GM03348 (cell line): ENCODE measurements at regions not wholly inside any gene's neighbourhood (a gene's known extent, or its start where the extent isn't known, plus 50 kb on each side); places are given as distances from the start of the nearest gene placed in this dataset.
"Not testable (repeated sequence)": the region's sequence is repeated elsewhere in the genome, so short reads cannot be mapped to it uniquely, and the experiment has no call there.

Experiments used
- DNase-seq: peaks from one replicate; pipeline ENCODE4 v3.0.0; 2012; ENCODE audit warnings: low spot score

GRCh38 chrX:55813150-55813549, 95.6 kb downstream of the RRAGB start:
- DNase-seq = no peak

GRCh38 chrX:55815546-55815945, 98.0 kb downstream of the RRAGB start:
- no peak for DNase-seq

- DNase-seq = no peak
Observed at GRCh38 chrX:55816023-55816422, 98.5 kb downstream of the RRAGB start.

- no peak for DNase-seq
Observed at GRCh38 chrX:55818673-55819375, 101.3 kb downstream of the RRAGB start.

- no peak for DNase-seq
Observed at GRCh38 chrX:55839485-55839884, 121.9 kb downstream of the RRAGB start.

- no peak for DNase-seq
Observed at GRCh38 chrX:55841962-55842752, 124.6 kb downstream of the RRAGB start.

- not testable (repeated sequence) for DNase-seq
Observed at GRCh38 chrX:55866779-55867178, 149.2 kb downstream of the RRAGB start.

- DNase-seq = no peak
Observed at GRCh38 chrX:55867181-55867651, 149.7 kb downstream of the RRAGB start.

GRCh38 chrX:55867708-55868107, 150.2 kb downstream of the RRAGB start:
- no peak for DNase-seq

GRCh38 chrX:55874807-55875206, 157.3 kb downstream of the RRAGB start:
- no peak for DNase-seq

- not testable (repeated sequence) for DNase-seq
Observed at GRCh38 chrX:55883541-55883940, 166.0 kb downstream of the RRAGB start.

GRCh38 chrX:55907968-55908607, 190.5 kb downstream of the RRAGB start:
- DNase-seq = peak; percentile 58

GRCh38 chrX:55908661-55909212, 191.2 kb downstream of the RRAGB start:
- peak; percentile 34 for DNase-seq

- DNase-seq = no peak
Observed at GRCh38 chrX:55919367-55920221, 202.0 kb downstream of the RRAGB start.

- no peak for DNase-seq
Observed at GRCh38 chrX:55924574-55924973, 207.0 kb downstream of the RRAGB start.

- not testable (repeated sequence) for DNase-seq
Observed at GRCh38 chrX:55928529-55928928, 211.0 kb downstream of the RRAGB start.
